ENCODE measurements at regions not wholly inside any gene's neighbourhood (a gene's known extent, or its start where the extent isn't known, plus 50 kb on each side); places are given as distances from the start of the nearest gene placed in this dataset.

GRCh38 chr2:21535826-21536225, 412.1 kb downstream of the TDRD15 start:
- no peak for DNase-seq (ENCODE audit: low read depth)
- Histone ChIP-seq H3K4me3 (ENCODE audit: low read length) (no peak overlapping the region), H3K36me3 (ENCODE audit: control insufficient read depth, insufficient read depth, low read length, severe bottlenecking) (no peaks in the 10 kb centered on the region), H3K4me1 (ENCODE audit: control insufficient read depth, insufficient read depth, low read length) (no peaks in the 10 kb centered on the region), H3K9ac (ENCODE audit: low read length) (no peak overlapping the region), H3K9me3 (ENCODE audit: control insufficient read depth, low read length) (peaks cover 9% of the 10 kb centered on the region), H3K27me3 (replicated peaks; ENCODE audit: control insufficient read depth, insufficient read depth, low read length) (no peaks in the 10 kb centered on the region)

- Histone ChIP-seq H3K9me3 (ENCODE audit: control insufficient read depth, low read length) (peaks cover 11% of the 10 kb centered on the region), H3K4me1 (ENCODE audit: control insufficient read depth, insufficient read depth, low read length) (no peaks in the 10 kb centered on the region), H3K27me3 (replicated peaks; ENCODE audit: control insufficient read depth, insufficient read depth, low read length) (no peaks in the 10 kb centered on the region), H3K36me3 (ENCODE audit: control insufficient read depth, insufficient read depth, low read length, severe bottlenecking) (no peaks in the 10 kb centered on the region), H3K9ac (ENCODE audit: low read length) (no peak overlapping the region), H3K4me3 (ENCODE audit: low read length) (no peak overlapping the region)
- DNase-seq (ENCODE audit: low read depth), result no peak
These were observed 415.9 kb downstream of the TDRD15 start for GRCh38 chr2:21539685-21540084.

- Histone ChIP-seq H3K4me3 (ENCODE audit: low read length) (no peak overlapping the region), H3K4me1 (ENCODE audit: control insufficient read depth, insufficient read depth, low read length) (no peaks in the 10 kb centered on the region), H3K36me3 (ENCODE audit: control insufficient read depth, insufficient read depth, low read length, severe bottlenecking) (no peaks in the 10 kb centered on the region), H3K9me3 (ENCODE audit: control insufficient read depth, low read length) (peaks cover 4% of the 10 kb centered on the region), H3K9ac (ENCODE audit: low read length) (no peak overlapping the region), H3K27me3 (replicated peaks; ENCODE audit: control insufficient read depth, insufficient read depth, low read length) (no peaks in the 10 kb centered on the region)
- no peak for DNase-seq (ENCODE audit: low read depth)
These were observed 419.9 kb downstream of the TDRD15 start for GRCh38 chr2:21543630-21544029.

- no peaks in the 10 kb centered on the region for H3K4me1 ChIP-seq (ENCODE audit: control insufficient read depth, insufficient read depth, low read length)
- H3K9me3 ChIP-seq (ENCODE audit: control insufficient read depth, low read length), result peaks cover 4% of the 10 kb centered on the region
- no peak for DNase-seq (ENCODE audit: low read depth)
- no peaks in the 10 kb centered on the region for H3K36me3 ChIP-seq (ENCODE audit: control insufficient read depth, insufficient read depth, low read length, severe bottlenecking)
- H3K4me3 ChIP-seq (ENCODE audit: low read length), result no peak overlapping the region
- H3K27me3 ChIP-seq (replicated peaks; ENCODE audit: control insufficient read depth, insufficient read depth, low read length), result no peaks in the 10 kb centered on the region
- H3K9ac ChIP-seq (ENCODE audit: low read length), result no peak overlapping the region
These were observed 420.6 kb downstream of the TDRD15 start for GRCh38 chr2:21544392-21544791.

GRCh38 chr2:21552981-21553380, 429.2 kb downstream of the TDRD15 start:
- Histone ChIP-seq H3K4me3 (ENCODE audit: low read length) (no peak overlapping the region), H3K27me3 (replicated peaks; ENCODE audit: control insufficient read depth, insufficient read depth, low read length) (no peaks in the 10 kb centered on the region), H3K36me3 (ENCODE audit: control insufficient read depth, insufficient read depth, low read length, severe bottlenecking) (no peaks in the 10 kb centered on the region), H3K9ac (ENCODE audit: low read length) (no peak overlapping the region), H3K4me1 (ENCODE audit: control insufficient read depth, insufficient read depth, low read length) (no peaks in the 10 kb centered on the region), H3K9me3 (ENCODE audit: control insufficient read depth, low read length) (peaks cover 5% of the 10 kb centered on the region)
- no peak for DNase-seq (ENCODE audit: low read depth)

GRCh38 chr2:21559351-21559750, 435.6 kb downstream of the TDRD15 start:
- no peaks in the 10 kb centered on the region for H3K4me1 ChIP-seq (ENCODE audit: control insufficient read depth, insufficient read depth, low read length)
- peaks cover 8% of the 10 kb centered on the region for H3K9me3 ChIP-seq (ENCODE audit: control insufficient read depth, low read length)
- no peak overlapping the region for H3K4me3 ChIP-seq (ENCODE audit: low read length)
- DNase-seq (ENCODE audit: low read depth), result no peak
- H3K27me3 ChIP-seq (replicated peaks; ENCODE audit: control insufficient read depth, insufficient read depth, low read length), result no peaks in the 10 kb centered on the region
- H3K9ac ChIP-seq (ENCODE audit: low read length), result no peak overlapping the region
- H3K36me3 ChIP-seq (ENCODE audit: control insufficient read depth, insufficient read depth, low read length, severe bottlenecking), result no peaks in the 10 kb centered on the region

- no peak for DNase-seq (ENCODE audit: low read depth)
- Histone ChIP-seq H3K9me3 (ENCODE audit: control insufficient read depth, low read length) (peaks cover 5% of the 10 kb centered on the region), H3K36me3 (ENCODE audit: control insufficient read depth, insufficient read depth, low read length, severe bottlenecking) (no peaks in the 10 kb centered on the region), H3K9ac (ENCODE audit: low read length) (no peak overlapping the region), H3K27me3 (replicated peaks; ENCODE audit: control insufficient read depth, insufficient read depth, low read length) (no peaks in the 10 kb centered on the region), H3K4me3 (ENCODE audit: low read length) (no peak overlapping the region), H3K4me1 (ENCODE audit: control insufficient read depth, insufficient read depth, low read length) (no peaks in the 10 kb centered on the region)
These were observed 438.2 kb downstream of the TDRD15 start for GRCh38 chr2:21561965-21562364.

- Histone ChIP-seq H3K9ac (ENCODE audit: low read length) (no peak overlapping the region), H3K36me3 (ENCODE audit: control insufficient read depth, insufficient read depth, low read length, severe bottlenecking) (no peaks in the 10 kb centered on the region), H3K4me1 (ENCODE audit: control insufficient read depth, insufficient read depth, low read length) (no peaks in the 10 kb centered on the region), H3K9me3 (ENCODE audit: control insufficient read depth, low read length) (no peaks in the 10 kb centered on the region), H3K4me3 (ENCODE audit: low read length) (no peak overlapping the region), H3K27me3 (replicated peaks; ENCODE audit: control insufficient read depth, insufficient read depth, low read length) (no peaks in the 10 kb centered on the region)
- no peak for DNase-seq (ENCODE audit: low read depth)
These were observed 443.6 kb downstream of the TDRD15 start for GRCh38 chr2:21567395-21567794.

- Histone ChIP-seq H3K4me3 (ENCODE audit: low read length) (no peak overlapping the region), H3K36me3 (ENCODE audit: control insufficient read depth, insufficient read depth, low read length, severe bottlenecking) (no peaks in the 10 kb centered on the region), H3K9ac (ENCODE audit: low read length) (no peak overlapping the region), H3K4me1 (ENCODE audit: control insufficient read depth, insufficient read depth, low read length) (no peaks in the 10 kb centered on the region), H3K27me3 (replicated peaks; ENCODE audit: control insufficient read depth, insufficient read depth, low read length) (no peaks in the 10 kb centered on the region), H3K9me3 (ENCODE audit: control insufficient read depth, low read length) (no peaks in the 10 kb centered on the region)
- DNase-seq (ENCODE audit: low read depth), result no peak
These were observed 447.9 kb downstream of the TDRD15 start for GRCh38 chr2:21571686-21572085.

GRCh38 chr2:21580391-21580790, 456.6 kb downstream of the TDRD15 start:
- no peaks in the 10 kb centered on the region for H3K4me1 ChIP-seq (ENCODE audit: control insufficient read depth, insufficient read depth, low read length)
- no peak overlapping the region for H3K4me3 ChIP-seq (ENCODE audit: low read length)
- H3K36me3 ChIP-seq (ENCODE audit: control insufficient read depth, insufficient read depth, low read length, severe bottlenecking), result no peaks in the 10 kb centered on the region
- H3K9me3 ChIP-seq (ENCODE audit: control insufficient read depth, low read length), result no peaks in the 10 kb centered on the region
- no peaks in the 10 kb centered on the region for H3K27me3 ChIP-seq (replicated peaks; ENCODE audit: control insufficient read depth, insufficient read depth, low read length)
- DNase-seq (ENCODE audit: low read depth), result no peak
- H3K9ac ChIP-seq (ENCODE audit: low read length), result no peak overlapping the region

GRCh38 chr2:21585881-21586280, 462.1 kb downstream of the TDRD15 start:
- Histone ChIP-seq H3K9me3 (ENCODE audit: control insufficient read depth, low read length) (no peaks in the 10 kb centered on the region), H3K36me3 (ENCODE audit: control insufficient read depth, insufficient read depth, low read length, severe bottlenecking) (no peaks in the 10 kb centered on the region), H3K4me1 (ENCODE audit: control insufficient read depth, insufficient read depth, low read length) (no peaks in the 10 kb centered on the region), H3K9ac (ENCODE audit: low read length) (no peak overlapping the region), H3K27me3 (replicated peaks; ENCODE audit: control insufficient read depth, insufficient read depth, low read length) (no peaks in the 10 kb centered on the region), H3K4me3 (ENCODE audit: low read length) (no peak overlapping the region)
- DNase-seq (ENCODE audit: low read depth), result no peak

GRCh38 chr2:21590026-21590690, 466.4 kb downstream of the TDRD15 start:
- Histone ChIP-seq H3K27me3 (replicated peaks; ENCODE audit: control insufficient read depth, insufficient read depth, low read length) (no peaks in the 10 kb centered on the region), H3K9ac (ENCODE audit: low read length) (no peak overlapping the region)
- no peak for DNase-seq (ENCODE audit: low read depth)

More at GRCh38 chr2:21590026-21590690, 466.4 kb downstream of the TDRD15 start:
- Histone ChIP-seq H3K4me1 (ENCODE audit: control insufficient read depth, insufficient read depth, low read length) (no peaks in the 10 kb centered on the region), H3K36me3 (ENCODE audit: control insufficient read depth, insufficient read depth, low read length, severe bottlenecking) (no peaks in the 10 kb centered on the region), H3K9me3 (ENCODE audit: control insufficient read depth, low read length) (no peaks in the 10 kb centered on the region), H3K4me3 (ENCODE audit: low read length) (no peak overlapping the region)
